A549 (cell line): ENCODE measurements at regions not wholly inside any gene's neighbourhood (a gene's known extent, or its start where the extent isn't known, plus 50 kb on each side); places are given as distances from the start of the nearest gene placed in this dataset.

Experiments
- ATAC-seq, 2 experiments: fragments of 200-7000 bp in 1 of 2; fragments of >200 bp in 1 of 2; cut with Nextera tagmentation in 1 of 2; cut with Tn5 transposase in 1 of 2; 3 replicates each; pipeline versions ENCODE4 v1.8.0 to v1.9.1; 2018 to 2020; ENCODE audit warnings: mild to moderate bottlenecking in 1 of 2, moderate library complexity in 1 of 2
- CTCF ChIA-PET: fragments of 300-600 bp; sonication (Branson Sonifier 250); formaldehyde crosslinking; extraction: SDS; loops from one replicate; lab custom pipeline; 2021; ENCODE audit warnings: antibody characterized with exemption, inconsistent platforms; lab: Yijun Ruan, JAX
- POLR2A ChIA-PET: fragments of 350-600 bp; formaldehyde crosslinking; extraction: SDS; loops from one replicate; lab custom pipeline; 2021; ENCODE audit warnings: antibody characterized with exemption, inconsistent platforms; lab: Yijun Ruan, JAX
- DNase-seq, 2 experiments: peaks; one replicate each; pipeline versions ENCODE4 v3.0.0 to v3.0.0-alpha.2; 2011 to 2016; ENCODE audit warnings: low read depth in 1 of 2, low spot score in 1 of 2
- FAIRE-seq: peaks from 2 replicates; lab custom pipeline; 2011; peaks lifted over from hg19 to GRCh38; lab: Jason Lieb, UNC
- H3K27ac ChIP-seq, 2 experiments: fragments of >200 bp; sonication (Bioruptor Twin); formaldehyde crosslinking; 3 replicates each; pipeline ENCODE4 v1.5.1; 2016 to 2017
- H3K4me1 ChIP-seq: fragments of >200 bp; sonication (Bioruptor Twin); formaldehyde crosslinking; 3 replicates; pipeline ENCODE4 v1.6.1; 2016
- H3K4me2 ChIP-seq: fragments of >200 bp; sonication (Bioruptor Twin); formaldehyde crosslinking; 3 replicates; pipeline ENCODE4 v1.6.1; 2016
- H3K4me3 ChIP-seq: fragments of >200 bp; sonication (Bioruptor Twin); formaldehyde crosslinking; 3 replicates; pipeline ENCODE4 v1.5.1; 2016
- H3K9me3 ChIP-seq: fragments of >200 bp; sonication (Bioruptor Twin); formaldehyde crosslinking; 3 replicates; pipeline ENCODE4 v1.6.1; 2016
- CBX8 ChIP-seq: fragments of 200-600 bp; sonication (generic); IDR thresholded peaks from 2 replicates; pipeline ENCODE4 v1.6.1; 2016
- CEBPB ChIP-seq, 2 experiments: fragments of >200 bp in 1 of 2; sonication (Bioruptor Twin) in 1 of 2; formaldehyde crosslinking in 1 of 2; IDR thresholded peaks; 2 replicates each; pipeline ENCODE4 v1.6.1; 2012 to 2016
- E2F6 ChIP-seq: IDR thresholded peaks from 2 replicates; pipeline ENCODE4 v1.6.1; 2012; ENCODE audit warnings: low read depth, borderline replicate concordance
- FOSB ChIP-seq: fragments of 250-450 bp; sonication (Bioruptor Pico); IDR thresholded peaks from 2 replicates; pipeline ENCODE4 v1.5.0; 2020; ENCODE audit warnings: mild to moderate bottlenecking, moderate library complexity
- FOSL2 ChIP-seq, 2 experiments: fragments of 450-650 bp in 1 of 2; fragments of >200 bp in 1 of 2; sonication (Bioruptor Twin) in 1 of 2; formaldehyde crosslinking; IDR thresholded peaks; 2 replicates each; pipeline versions ENCODE4 v1.5.0 to v1.6.1; 2016 to 2020; ENCODE audit warnings: mild to moderate bottlenecking in 1 of 2, moderate library complexity in 1 of 2
- KDM5A ChIP-seq: fragments of 200-600 bp; sonication (generic); IDR thresholded peaks from 2 replicates; pipeline ENCODE4 v1.6.1; 2016; ENCODE audit warnings: antibody characterized with exemption, mild to moderate bottlenecking
- MAFK ChIP-seq: fragments of 450-650 bp; IDR thresholded peaks from 2 replicates; pipeline ENCODE4 v1.6.1; 2014; ENCODE audit not compliant: partially characterized antibody
- MYC ChIP-seq: IDR thresholded peaks from 2 replicates; pipeline ENCODE4 v1.6.1; 2012; ENCODE audit warnings: mild to moderate bottlenecking, inconsistent platforms, low read length, improper control_type of control experiment, borderline replicate concordance
- NFE2L2 ChIP-seq: fragments of 150-350 bp; conservative IDR thresholded peaks from 2 replicates; pipeline ENCODE4 v1.6.1; 2014; ENCODE audit warnings: low read length
- POLR2A ChIP-seq: IDR thresholded peaks from 2 replicates; pipeline ENCODE4 v1.6.1; 2012; ENCODE audit warnings: mild to moderate bottlenecking, low read length
- RFX5 ChIP-seq: fragments of 450-650 bp; IDR thresholded peaks from 2 replicates; pipeline ENCODE4 v1.7.1; 2014; ENCODE audit warnings: antibody characterized with exemption, mild to moderate bottlenecking, moderate library complexity
- SMC3 ChIP-seq: fragments of >200 bp; sonication (Bioruptor Twin); formaldehyde crosslinking; IDR thresholded peaks from 3 replicates; pipeline ENCODE4 v1.6.1; 2018; ENCODE audit warnings: inconsistent platforms
- TFCP2L1 ChIP-seq: fragments of 250-450 bp; sonication (Bioruptor Pico); IDR thresholded peaks from 2 replicates; pipeline ENCODE4 v1.5.0; 2021; ENCODE audit warnings: mild to moderate bottlenecking
- TP53 ChIP-seq: fragments of 250-450 bp; sonication (Bioruptor Pico); IDR thresholded peaks from 2 replicates; pipeline ENCODE4 v1.5.0; 2021; ENCODE audit warnings: mild to moderate bottlenecking, moderate library complexity
- ZFP36 ChIP-seq: fragments of 450-650 bp; IDR thresholded peaks from 2 replicates; pipeline ENCODE4 v1.6.1; 2014; ENCODE audit warnings: borderline replicate concordance; ENCODE audit not compliant: partially characterized antibody
- WGBS: methylation state at CpG from one replicate; pipeline ENCODE4 v1.1.6; 2017; ENCODE audit errors: missing lambda C conversion rate; 5-methylcytosine and 5-hydroxymethylcytosine counted together
- TF ChIP-seq, protein P1 (sequence below): IDR thresholded peaks from 2 replicates; pipeline ENCODE4 v1.6.1; 2012
- TF ChIP-seq, protein P2 (sequence below): fragments of >200 bp; sonication (Bioruptor Twin); formaldehyde crosslinking; IDR thresholded peaks from 3 replicates; pipeline ENCODE4 v1.5.1; 2016
- TF ChIP-seq, protein P3 (sequence below): fragments of 250-450 bp; sonication (Bioruptor Pico); IDR thresholded peaks from 2 replicates; pipeline ENCODE4 v1.5.0; 2021; ENCODE audit warnings: mild to moderate bottlenecking, moderate library complexity, borderline replicate concordance
- TF ChIP-seq, protein P4 (sequence below): fragments of 150-350 bp; IDR thresholded peaks from 2 replicates; pipeline ENCODE4 v1.6.1; 2014; ENCODE audit warnings: low read depth, mild to moderate bottlenecking, low read length

GRCh38 chr17:33596899-33597298 lies 303.8 kb upstream of the ASIC2 start:
- FAIRE-seq (no peak), DNase-seq (no peak), ATAC-seq (no peak)
- whole genome bisulfite sequencing, result 0% methylated on average over 2 of the region's 3 CpGs
- TF ChIP-seq TP53 (no peak), E2F6 (no peak), FOSB (CRISPR knock-in tag) (no peak), SMC3 (no peak), POLR2A (no peak), NFE2L2 (no peak), TFCP2L1 (CRISPR knock-in tag) (no peak), CBX8 (no peak), CEBPB (IDR thresholded peaks at IDR 0.05) (no peak), FOSL2 (IDR thresholded peaks at IDR 0.05) (no peak), FOSL2 (CRISPR knock-in tag; IDR thresholded peaks at IDR 0.05) (no peak), MAFK (no peak), KDM5A (no peak), MYC (no peak), ZFP36 (no peak)
- TF ChIP-seq, protein P1, sequence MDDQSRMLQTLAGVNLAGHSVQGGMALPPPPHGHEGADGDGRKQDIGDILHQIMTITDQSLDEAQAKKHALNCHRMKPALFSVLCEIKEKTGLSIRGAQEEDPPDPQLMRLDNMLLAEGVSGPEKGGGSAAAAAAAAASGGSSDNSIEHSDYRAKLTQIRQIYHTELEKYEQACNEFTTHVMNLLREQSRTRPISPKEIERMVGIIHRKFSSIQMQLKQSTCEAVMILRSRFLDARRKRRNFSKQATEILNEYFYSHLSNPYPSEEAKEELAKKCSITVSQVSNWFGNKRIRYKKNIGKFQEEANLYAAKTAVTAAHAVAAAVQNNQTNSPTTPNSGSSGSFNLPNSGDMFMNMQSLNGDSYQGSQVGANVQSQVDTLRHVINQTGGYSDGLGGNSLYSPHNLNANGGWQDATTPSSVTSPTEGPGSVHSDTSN, result no peak
- TF ChIP-seq, protein P2, sequence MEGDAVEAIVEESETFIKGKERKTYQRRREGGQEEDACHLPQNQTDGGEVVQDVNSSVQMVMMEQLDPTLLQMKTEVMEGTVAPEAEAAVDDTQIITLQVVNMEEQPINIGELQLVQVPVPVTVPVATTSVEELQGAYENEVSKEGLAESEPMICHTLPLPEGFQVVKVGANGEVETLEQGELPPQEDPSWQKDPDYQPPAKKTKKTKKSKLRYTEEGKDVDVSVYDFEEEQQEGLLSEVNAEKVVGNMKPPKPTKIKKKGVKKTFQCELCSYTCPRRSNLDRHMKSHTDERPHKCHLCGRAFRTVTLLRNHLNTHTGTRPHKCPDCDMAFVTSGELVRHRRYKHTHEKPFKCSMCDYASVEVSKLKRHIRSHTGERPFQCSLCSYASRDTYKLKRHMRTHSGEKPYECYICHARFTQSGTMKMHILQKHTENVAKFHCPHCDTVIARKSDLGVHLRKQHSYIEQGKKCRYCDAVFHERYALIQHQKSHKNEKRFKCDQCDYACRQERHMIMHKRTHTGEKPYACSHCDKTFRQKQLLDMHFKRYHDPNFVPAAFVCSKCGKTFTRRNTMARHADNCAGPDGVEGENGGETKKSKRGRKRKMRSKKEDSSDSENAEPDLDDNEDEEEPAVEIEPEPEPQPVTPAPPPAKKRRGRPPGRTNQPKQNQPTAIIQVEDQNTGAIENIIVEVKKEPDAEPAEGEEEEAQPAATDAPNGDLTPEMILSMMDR, result no peak
- TF ChIP-seq, protein P3, sequence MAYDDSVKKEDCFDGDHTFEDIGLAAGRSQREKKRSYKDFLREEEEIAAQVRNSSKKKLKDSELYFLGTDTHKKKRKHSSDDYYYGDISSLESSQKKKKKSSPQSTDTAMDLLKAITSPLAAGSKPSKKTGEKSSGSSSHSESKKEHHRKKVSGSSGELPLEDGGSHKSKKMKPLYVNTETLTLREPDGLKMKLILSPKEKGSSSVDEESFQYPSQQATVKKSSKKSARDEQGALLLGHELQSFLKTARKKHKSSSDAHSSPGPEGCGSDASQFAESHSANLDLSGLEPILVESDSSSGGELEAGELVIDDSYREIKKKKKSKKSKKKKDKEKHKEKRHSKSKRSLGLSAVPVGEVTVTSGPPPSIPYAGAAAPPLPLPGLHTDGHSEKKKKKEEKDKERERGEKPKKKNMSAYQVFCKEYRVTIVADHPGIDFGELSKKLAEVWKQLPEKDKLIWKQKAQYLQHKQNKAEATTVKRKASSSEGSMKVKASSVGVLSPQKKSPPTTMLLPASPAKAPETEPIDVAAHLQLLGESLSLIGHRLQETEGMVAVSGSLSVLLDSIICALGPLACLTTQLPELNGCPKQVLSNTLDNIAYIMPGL (CRISPR knock-in tag), result no peak
- TF ChIP-seq, protein P4, sequence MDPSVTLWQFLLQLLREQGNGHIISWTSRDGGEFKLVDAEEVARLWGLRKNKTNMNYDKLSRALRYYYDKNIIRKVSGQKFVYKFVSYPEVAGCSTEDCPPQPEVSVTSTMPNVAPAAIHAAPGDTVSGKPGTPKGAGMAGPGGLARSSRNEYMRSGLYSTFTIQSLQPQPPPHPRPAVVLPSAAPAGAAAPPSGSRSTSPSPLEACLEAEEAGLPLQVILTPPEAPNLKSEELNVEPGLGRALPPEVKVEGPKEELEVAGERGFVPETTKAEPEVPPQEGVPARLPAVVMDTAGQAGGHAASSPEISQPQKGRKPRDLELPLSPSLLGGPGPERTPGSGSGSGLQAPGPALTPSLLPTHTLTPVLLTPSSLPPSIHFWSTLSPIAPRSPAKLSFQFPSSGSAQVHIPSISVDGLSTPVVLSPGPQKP, result no peak
- H3K27ac ChIP-seq, result no peak overlapping the region
- H3K4me1 ChIP-seq, result no peaks in the 10 kb centered on the region
- no peak overlapping the region for H3K4me2 ChIP-seq
- ChIA-PET POLR2A (no interaction called here), CTCF (no interaction called here)
- no peak overlapping the region for H3K4me3 ChIP-seq
- H3K9me3 ChIP-seq, result no peaks in the 10 kb centered on the region

DNA sequence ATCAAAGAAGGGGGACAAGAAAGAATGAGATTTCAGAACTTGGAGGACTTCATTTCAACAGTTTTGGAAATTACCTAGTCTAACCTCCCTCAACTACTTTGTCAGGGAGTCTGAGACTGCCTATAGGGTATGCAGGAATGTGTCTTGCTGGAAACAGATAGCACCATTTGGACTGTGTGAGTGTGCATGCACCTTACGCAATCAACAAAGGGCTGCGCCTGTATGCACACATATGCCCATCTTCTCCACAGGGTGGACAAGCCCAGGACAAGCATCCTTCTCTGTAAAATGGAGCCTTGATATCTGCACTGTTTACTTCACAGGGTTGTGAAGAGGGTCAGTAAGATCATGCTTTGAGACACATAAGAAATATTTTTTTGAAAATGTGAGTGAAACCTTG lies 305.7 kb upstream of the ASIC2 start:
- ATAC-seq, result no peak
- TF ChIP-seq RFX5, result no peak
- TF ChIP-seq, all 56 proteins: peak for 0
- 60% methylated on average over 2 of the region's 2 CpGs for WGBS
- DNase-seq (no peak), FAIRE-seq (no peak)
- no peak overlapping the region for H3K4me2 ChIP-seq
- ChIA-PET CTCF (no interaction called here), POLR2A (no interaction called here)
- no peak overlapping the region for H3K4me3 ChIP-seq
- no peaks in the 10 kb centered on the region for H3K9me3 ChIP-seq
- H3K27ac ChIP-seq, result no peak overlapping the region
- no peaks in the 10 kb centered on the region for H3K4me1 ChIP-seq
